Spinal cord (tissue), 9 donors: ENCODE measurements at regions not wholly inside any gene's neighbourhood (a gene's known extent, or its start where the extent isn't known, plus 50 kb on each side); places are given as distances from the start of the nearest gene placed in this dataset.
A peak's percentile ranks its signal among the peaks of the same experiment; 100 is the strongest.

ENCODE experiments used
- DNase-seq, 6 donors: peaks; one replicate each; pipeline versions ENCODE4 v3.0.0 to v3.0.0-alpha.2; 2013 to 2015; ENCODE audit warnings: low spot score in 6 of 6, low read depth in 4 of 6
- H3K27ac ChIP-seq: one replicate; pipeline ENCODE4 v1.5.1; 2013; ENCODE audit warnings: low read depth, low read length, control low read depth
- H3K27me3 ChIP-seq: one replicate; pipeline ENCODE4 v1.6.1; 2013; ENCODE audit warnings: low read length; ENCODE audit not compliant: control insufficient read depth, insufficient read depth
- H3K36me3 ChIP-seq: one replicate; pipeline ENCODE4 v1.6.1; 2013; ENCODE audit warnings: low read length; ENCODE audit not compliant: control insufficient read depth, insufficient read depth
- H3K4me1 ChIP-seq: one replicate; pipeline ENCODE4 v1.6.1; 2013; ENCODE audit warnings: low read length; ENCODE audit not compliant: control insufficient read depth, insufficient read depth
- H3K4me3 ChIP-seq: one replicate; pipeline ENCODE4 v1.5.1; 2013; ENCODE audit warnings: low read depth, low read length, control low read depth
- H3K9me3 ChIP-seq: one replicate; pipeline ENCODE4 v1.6.1; 2013; ENCODE audit warnings: low read length; ENCODE audit not compliant: control insufficient read depth, insufficient read depth
- WGBS: methylation state at CpG from one replicate; pipeline ENCODE4 v1.1.5; 2013; ENCODE audit warnings: missing lambda C conversion rate; ENCODE audit not compliant: insufficient coverage; 5-methylcytosine and 5-hydroxymethylcytosine counted together
- donor health status: healthy.

GRCh38 chr4:23572382-23572781 is 317.5 kb downstream of the PPARGC1A start:
- no peak for DNase-seq
- Histone ChIP-seq H3K4me1 (no peaks in the 10 kb centered on the region), H3K36me3 (no peaks in the 10 kb centered on the region), H3K9me3 (no peaks in the 10 kb centered on the region), H3K27ac (no peak overlapping the region), H3K27me3 (no peaks in the 10 kb centered on the region), H3K4me3 (no peak overlapping the region)
- 100% methylated on average over 2 of the region's 4 CpGs for WGBS

GRCh38 chr4:23567338-23567737 is 322.5 kb downstream of the PPARGC1A start:
- peaks cover 3% of the 10 kb centered on the region for H3K9me3 ChIP-seq

DNA sequence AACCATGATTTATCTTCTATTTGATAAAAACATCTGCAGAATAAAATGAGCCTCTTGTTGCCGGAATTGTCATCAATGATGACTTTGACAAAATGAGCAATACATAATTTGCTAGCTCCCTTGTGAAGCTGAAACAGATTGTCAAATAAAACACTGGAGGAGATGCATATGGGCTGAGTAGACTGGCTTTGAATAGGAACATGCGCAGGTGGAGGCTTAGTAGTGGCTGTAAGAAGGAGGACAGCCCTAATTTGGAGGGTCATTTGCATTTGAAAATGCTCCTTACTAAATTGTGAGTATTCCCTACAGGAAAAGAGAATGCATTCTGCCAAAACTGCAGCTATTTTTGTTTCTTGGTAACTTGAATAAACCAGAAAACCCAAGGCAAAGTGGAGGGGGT is 329.1 kb downstream of the PPARGC1A start:
- no peaks in the 10 kb centered on the region for H3K4me1 ChIP-seq
- no peak overlapping the region for H3K4me3 ChIP-seq
- no peak overlapping the region for H3K27ac ChIP-seq
- H3K27me3 ChIP-seq = no peaks in the 10 kb centered on the region
- DNase-seq = peak in 2 of 6 donors; percentile 11 to 76
- peaks cover 3% of the 10 kb centered on the region for H3K9me3 ChIP-seq
- WGBS = 40% methylated on average over 1 of the region's 2 CpGs
- no peaks in the 10 kb centered on the region for H3K36me3 ChIP-seq

More at GRCh38 chr4:23567338-23567737, 322.5 kb downstream of the PPARGC1A start:
- Histone ChIP-seq H3K4me1 (no peaks in the 10 kb centered on the region), H3K36me3 (no peaks in the 10 kb centered on the region), H3K4me3 (no peak overlapping the region), H3K27me3 (no peaks in the 10 kb centered on the region), H3K27ac (no peak overlapping the region)
- DNase-seq = no peak

- no CpG with 5 or more reads among the region's 2 CpGs for WGBS
- Histone ChIP-seq H3K9me3 (no peaks in the 10 kb centered on the region), H3K4me3 (no peak overlapping the region), H3K27me3 (no peaks in the 10 kb centered on the region), H3K36me3 (no peaks in the 10 kb centered on the region), H3K4me1 (no peaks in the 10 kb centered on the region), H3K27ac (no peak overlapping the region)
- peak in 1 of 6 donors; percentile 23 for DNase-seq
These were observed 331.7 kb downstream of the PPARGC1A start for GRCh38 chr4:23558101-23558500.

DNA sequence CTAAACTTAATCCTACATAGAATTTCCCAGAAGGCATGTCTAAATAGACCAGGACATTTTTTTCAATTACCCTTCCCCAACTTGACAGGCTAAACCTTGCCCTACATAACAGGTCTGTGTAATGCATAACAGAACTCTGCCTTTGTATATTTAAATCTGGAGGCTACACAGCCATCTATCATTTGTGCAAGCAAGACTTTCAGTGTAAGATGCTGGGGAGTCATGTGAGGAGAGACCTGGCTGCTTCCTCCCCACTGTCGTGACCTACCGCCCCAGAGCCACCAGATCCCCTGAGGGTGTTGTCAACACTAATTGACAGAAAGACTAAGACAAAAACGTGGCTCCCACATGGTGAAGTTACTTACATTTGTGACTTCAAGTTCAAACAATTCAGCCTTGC is 342.2 kb downstream of the PPARGC1A start:
- no peaks in the 10 kb centered on the region for H3K9me3 ChIP-seq
- no peaks in the 10 kb centered on the region for H3K4me1 ChIP-seq
- H3K27me3 ChIP-seq = no peaks in the 10 kb centered on the region
- WGBS = no CpG with 5 or more reads among the region's 3 CpGs
- H3K36me3 ChIP-seq = no peaks in the 10 kb centered on the region
- H3K4me3 ChIP-seq = no peak overlapping the region
- no peak overlapping the region for H3K27ac ChIP-seq
- no peak for DNase-seq

DNA sequence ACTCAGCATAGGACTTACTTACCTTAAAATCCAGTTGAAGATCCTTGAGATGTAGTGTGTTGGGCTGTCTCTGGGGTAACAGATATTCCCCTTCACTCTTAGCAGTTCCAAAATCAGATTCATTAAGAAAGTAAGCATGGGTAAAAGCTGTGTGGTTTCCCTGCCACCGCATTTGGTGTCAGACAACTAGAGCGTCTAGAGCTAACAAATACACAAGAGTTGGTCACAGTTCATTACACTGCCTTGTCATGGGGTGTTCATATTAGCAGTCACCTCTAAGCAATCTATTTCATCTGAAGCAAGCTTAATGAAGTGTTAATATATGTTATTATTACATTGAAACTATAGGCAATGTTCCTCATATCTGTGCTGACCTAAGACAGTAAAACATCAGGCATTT is 342.8 kb downstream of the PPARGC1A start:
- H3K27ac ChIP-seq = no peak overlapping the region
- no peaks in the 10 kb centered on the region for H3K4me1 ChIP-seq
- H3K36me3 ChIP-seq = no peaks in the 10 kb centered on the region
- DNase-seq = no peak
- WGBS = no CpG with 5 or more reads among the region's 2 CpGs
- no peak overlapping the region for H3K4me3 ChIP-seq
- no peaks in the 10 kb centered on the region for H3K27me3 ChIP-seq
- no peaks in the 10 kb centered on the region for H3K9me3 ChIP-seq

- Histone ChIP-seq H3K27ac (no peak overlapping the region), H3K4me1 (no peaks in the 10 kb centered on the region), H3K4me3 (no peak overlapping the region), H3K27me3 (no peaks in the 10 kb centered on the region), H3K9me3 (no peaks in the 10 kb centered on the region), H3K36me3 (no peaks in the 10 kb centered on the region)
- DNase-seq = peak in 1 of 6 donors; percentile 5
- WGBS = no CpG with 5 or more reads among the region's 5 CpGs
These were observed 349.8 kb downstream of the PPARGC1A start for GRCh38 chr4:23539969-23540569.

GRCh38 chr4:23533859-23534258 is 356.0 kb downstream of the PPARGC1A start:
- peak in 1 of 6 donors; percentile 14 for DNase-seq
- H3K27me3 ChIP-seq = no peaks in the 10 kb centered on the region
- 100% methylated on average over 1 of the region's 2 CpGs for WGBS
- no peak overlapping the region for H3K4me3 ChIP-seq
- H3K4me1 ChIP-seq = no peaks in the 10 kb centered on the region
- H3K27ac ChIP-seq = no peak overlapping the region
- H3K9me3 ChIP-seq = no peaks in the 10 kb centered on the region
- H3K36me3 ChIP-seq = no peaks in the 10 kb centered on the region

GRCh38 chr4:23516716-23517115 is 373.1 kb downstream of the PPARGC1A start:
- H3K36me3 ChIP-seq = no peaks in the 10 kb centered on the region
- H3K9me3 ChIP-seq = no peaks in the 10 kb centered on the region
- 100% methylated on average over 1 of the region's 3 CpGs for WGBS
- no peak for DNase-seq
- no peak overlapping the region for H3K27ac ChIP-seq
- H3K27me3 ChIP-seq = no peaks in the 10 kb centered on the region
- H3K4me1 ChIP-seq = no peaks in the 10 kb centered on the region
- no peak overlapping the region for H3K4me3 ChIP-seq

- Histone ChIP-seq H3K9me3 (no peaks in the 10 kb centered on the region), H3K27ac (no peak overlapping the region), H3K4me3 (no peak overlapping the region), H3K27me3 (no peaks in the 10 kb centered on the region), H3K36me3 (no peaks in the 10 kb centered on the region), H3K4me1 (no peaks in the 10 kb centered on the region)
- peak in 1 of 6 donors; percentile 37 for DNase-seq
- WGBS = 0% methylated on average over 1 of the region's 2 CpGs
These were observed 385.8 kb downstream of the PPARGC1A start for GRCh38 chr4:23504083-23504482.
